ENCODE measurements at regions not wholly inside any gene's neighbourhood (a gene's known extent, or its start where the extent isn't known, plus 50 kb on each side); places are given as distances from the start of the nearest gene placed in this dataset.

DNA sequence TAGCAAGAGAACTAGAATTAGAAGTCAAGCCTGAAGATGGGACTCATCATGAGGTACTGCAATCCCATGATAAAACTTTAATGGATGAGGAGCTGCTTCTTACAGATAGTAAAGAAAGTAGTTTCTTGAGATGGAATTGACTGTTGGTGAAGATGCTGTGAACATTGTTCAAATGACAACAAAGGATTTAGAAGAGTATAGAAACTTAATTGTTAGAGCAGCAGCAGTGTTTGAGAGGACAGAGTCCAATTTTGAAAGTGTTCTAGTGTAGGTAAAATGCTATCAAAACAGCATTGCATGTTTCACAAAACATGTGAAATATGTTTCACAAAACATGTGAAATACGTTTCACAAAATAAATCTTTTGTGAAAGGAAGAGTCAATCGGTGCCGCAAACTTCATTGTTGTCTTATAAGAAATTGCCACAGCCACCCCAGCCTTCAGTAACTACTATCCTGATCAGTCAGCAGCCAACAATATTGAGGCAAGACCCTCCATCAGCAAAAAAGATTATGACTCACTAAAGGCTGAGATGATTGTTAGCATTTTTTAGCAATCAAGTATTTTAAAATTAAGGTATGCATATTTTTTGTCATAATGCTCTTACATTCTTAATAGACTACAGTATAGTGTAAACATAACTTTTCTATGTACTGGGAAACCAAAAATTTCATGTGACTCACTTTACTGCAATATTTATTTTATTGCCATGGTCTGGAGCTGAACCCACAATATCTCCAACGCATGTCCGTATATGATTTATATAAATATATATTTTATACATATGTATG lies 173.4 kb upstream of the BMP4 start:
- no peak for DNase-seq (ENCODE audit: low read depth)

DNA sequence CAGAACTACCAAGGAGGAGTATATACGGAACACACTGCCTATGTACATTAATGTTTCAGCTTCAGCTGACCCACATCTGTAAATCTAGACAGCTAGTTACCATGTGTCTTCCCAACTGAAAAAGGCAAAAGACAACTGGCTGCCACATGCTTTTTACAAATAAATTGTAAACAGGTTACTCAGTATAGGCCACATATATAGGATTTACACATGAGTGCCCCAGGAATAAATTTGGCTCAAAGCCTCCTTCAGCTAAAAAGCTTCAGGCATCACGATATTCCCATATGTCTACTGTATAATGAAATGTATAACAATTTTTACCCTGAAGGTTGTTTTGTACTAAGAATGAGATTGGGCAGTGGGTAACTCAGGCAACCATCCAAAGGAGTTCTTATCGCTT lies 175.9 kb upstream of the BMP4 start:
- no peak for DNase-seq (ENCODE audit: low read depth)

- DNase-seq (ENCODE audit: low read depth) = no peak
Observed at GRCh38 chr14:54133896-54134295, 177.3 kb upstream of the BMP4 start.

- DNase-seq (ENCODE audit: low read depth) = no peak
Observed at GRCh38 chr14:54135804-54136280, 179.2 kb upstream of the BMP4 start.

GRCh38 chr14:54136894-54137613 lies 180.4 kb upstream of the BMP4 start:
- DNase-seq (ENCODE audit: low read depth) = no peak

DNA sequence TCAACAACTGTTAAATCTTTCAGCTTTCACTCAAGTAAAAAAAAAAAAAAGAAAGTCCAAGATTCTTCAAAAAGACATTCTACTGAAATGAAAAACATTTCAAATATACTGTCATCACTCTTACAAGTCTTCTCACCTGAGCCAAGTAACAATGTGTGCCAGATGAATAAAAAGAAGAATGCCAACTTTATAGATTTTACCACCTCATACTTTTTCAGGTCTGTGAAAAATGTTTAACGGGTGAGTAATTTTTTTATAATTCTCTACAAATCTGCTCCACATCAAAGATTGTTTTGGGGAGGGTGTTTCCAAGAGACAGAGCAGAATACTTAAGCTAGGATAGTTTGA lies 181.0 kb upstream of the BMP4 start:
- DNase-seq (ENCODE audit: low read depth) = no peak

DNA sequence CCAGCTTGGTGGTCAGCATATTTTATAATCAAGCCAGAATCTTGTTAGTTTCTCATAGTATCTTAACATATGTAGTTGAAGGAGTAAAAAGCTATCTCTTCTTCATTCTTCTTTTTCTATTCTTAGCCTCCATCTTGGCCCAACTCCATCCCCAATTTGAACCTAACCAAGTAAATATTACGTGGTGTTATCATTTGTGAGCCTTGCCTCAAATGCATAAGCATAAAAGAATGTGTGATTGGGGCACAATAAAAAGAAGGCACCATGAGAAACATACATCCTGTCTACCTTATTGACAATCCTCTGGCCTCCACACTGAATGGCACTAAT lies 181.4 kb upstream of the BMP4 start:
- DNase-seq (ENCODE audit: low read depth) = no peak

DNA sequence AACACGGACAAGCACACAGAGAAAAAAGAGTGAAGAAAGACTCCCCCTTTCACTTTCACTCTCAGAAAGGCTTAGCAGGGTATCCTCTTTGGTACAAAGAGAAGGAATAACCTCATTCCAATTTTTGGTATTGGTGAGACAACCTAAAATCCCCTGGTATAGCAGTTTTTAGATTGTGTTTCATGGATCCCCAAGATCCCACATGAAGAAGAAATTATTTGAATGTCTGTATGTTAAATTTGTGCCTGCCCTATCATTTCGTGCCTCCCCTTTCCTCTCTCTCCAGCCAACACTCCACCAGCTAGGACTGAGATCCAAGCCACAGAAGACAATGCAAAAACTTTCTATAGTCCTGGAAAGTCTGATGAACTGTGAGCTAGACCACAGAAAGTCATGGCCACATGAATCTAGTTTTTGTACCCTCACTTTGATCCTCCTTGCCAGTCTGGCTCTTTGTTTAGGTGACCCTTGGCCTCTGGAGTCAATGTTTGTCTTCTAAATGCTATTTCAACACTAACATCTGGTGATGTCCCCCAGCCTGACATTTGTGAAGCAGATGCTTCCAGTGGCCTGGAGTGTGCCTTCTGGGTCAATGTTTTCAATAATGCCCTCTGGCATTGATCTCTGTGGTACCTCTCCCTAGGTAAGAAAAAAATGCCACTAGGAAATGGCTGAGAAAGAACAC lies 181.9 kb upstream of the BMP4 start:
- DNase-seq (ENCODE audit: low read depth) = no peak

GRCh38 chr14:54140551-54140950 lies 183.9 kb upstream of the BMP4 start:
- no peak for DNase-seq (ENCODE audit: low read depth)

DNA sequence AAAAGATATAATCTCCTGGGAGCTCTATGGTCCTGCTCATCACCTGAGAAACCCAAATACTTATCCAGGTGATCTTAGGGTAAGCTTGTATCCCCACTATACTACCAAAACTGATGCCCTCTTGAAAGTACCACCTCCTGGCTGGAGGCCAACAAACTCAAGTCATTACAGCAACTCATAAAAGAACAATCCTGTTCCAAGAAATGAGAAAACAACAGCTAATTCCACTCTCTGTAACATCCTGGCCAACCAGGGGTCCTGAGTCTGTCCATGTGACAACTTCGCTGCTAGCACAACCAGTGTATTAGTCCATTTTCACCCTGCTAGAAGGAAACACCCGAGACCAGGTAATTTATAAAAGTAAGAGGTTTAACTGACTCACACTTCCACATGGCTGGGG lies 190.0 kb upstream of the BMP4 start:
- no peak for DNase-seq (ENCODE audit: low read depth)

GRCh38 chr14:54147282-54147681 lies 190.7 kb upstream of the BMP4 start:
- no peak for DNase-seq (ENCODE audit: low read depth)

DNA sequence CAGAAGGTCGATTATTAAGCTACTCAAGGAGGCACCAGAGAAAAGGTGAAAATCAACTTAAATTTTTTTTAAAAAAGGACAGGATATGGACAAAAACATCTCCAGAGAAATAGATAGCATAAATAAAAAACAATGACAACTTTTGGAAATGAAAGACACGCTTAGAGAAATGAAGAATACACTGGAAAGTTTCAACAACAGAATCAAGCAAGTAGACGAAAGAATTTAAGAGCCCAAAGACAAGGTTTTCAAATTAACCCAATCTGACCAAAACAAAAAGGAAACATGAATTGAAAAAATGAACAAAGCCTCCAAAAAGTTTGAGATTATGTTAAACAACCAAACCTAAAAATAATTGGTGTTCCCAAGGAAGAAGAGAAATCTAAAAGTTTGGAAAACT lies 191.1 kb upstream of the BMP4 start:
- DNase-seq (ENCODE audit: low read depth) = no peak

DNA sequence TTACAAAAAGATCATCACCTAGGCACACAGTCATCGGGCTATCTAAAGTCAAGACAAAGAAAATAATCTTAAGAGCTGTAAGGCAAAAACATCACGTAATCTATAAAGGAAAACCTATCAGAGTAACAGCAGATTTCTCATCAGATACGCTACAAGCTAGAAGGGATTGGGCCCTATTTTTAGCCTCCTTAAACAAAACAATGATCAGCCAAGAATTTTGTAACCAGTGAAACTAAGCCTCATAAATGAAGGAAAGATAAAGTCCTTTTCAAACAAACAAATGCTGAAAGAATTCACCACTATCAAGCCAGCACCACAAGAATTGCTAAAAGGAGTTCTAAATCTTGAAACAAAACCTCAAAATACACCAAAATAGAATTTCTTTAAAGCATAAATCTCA lies 191.6 kb upstream of the BMP4 start:
- no peak for DNase-seq (ENCODE audit: low read depth)

GRCh38 chr14:54152351-54152750 lies 195.7 kb upstream of the BMP4 start:
- DNase-seq (ENCODE audit: low read depth) = no peak

DNA sequence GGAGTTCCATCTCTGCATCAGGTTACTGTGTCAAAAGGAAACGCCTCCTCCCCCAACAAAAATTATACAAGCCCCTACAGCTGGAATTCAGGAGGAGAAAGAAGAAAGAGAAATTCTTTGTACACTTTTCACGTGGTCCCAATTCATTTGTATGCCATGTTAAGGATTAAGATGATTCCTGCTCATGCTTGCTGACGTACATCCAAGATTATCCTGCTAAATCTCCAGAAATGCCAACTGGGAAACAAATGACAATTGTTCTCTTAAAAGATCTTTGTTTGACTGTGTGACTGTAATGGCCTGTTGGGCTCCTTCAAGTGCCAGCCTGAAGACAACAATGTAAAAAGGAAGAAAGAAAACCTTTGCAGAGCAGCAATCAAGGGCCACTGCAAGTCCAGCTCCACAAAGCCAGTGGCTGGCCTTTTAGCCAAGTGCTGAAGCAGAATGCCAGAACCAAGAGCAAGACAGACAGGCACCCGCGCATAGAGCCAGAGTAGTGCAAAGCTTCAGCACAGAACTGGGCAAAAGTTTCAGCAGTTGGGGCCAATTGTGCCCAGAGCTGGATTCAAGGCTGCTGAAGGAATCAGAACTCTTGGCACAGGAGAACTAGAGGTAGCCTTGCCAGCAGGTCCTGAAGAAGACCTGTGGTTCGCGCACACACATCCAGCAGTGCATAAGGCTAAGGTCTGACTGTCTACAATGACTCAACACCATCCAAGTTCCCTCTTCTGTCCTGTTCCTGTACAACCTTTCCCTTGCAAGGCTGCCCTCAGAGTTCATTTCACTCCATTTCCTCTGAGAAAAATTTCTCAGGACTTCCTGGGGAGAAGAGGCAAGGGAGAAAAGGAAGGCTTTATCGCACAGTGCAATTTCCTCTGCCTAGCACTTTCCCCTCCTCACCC lies 209.7 kb upstream of the BMP4 start:
- DNase-seq (ENCODE audit: low read depth) = no peak

- DNase-seq (ENCODE audit: low read depth) = no peak
Observed at GRCh38 chr14:54168489-54168888, 211.9 kb upstream of the BMP4 start.

DNA sequence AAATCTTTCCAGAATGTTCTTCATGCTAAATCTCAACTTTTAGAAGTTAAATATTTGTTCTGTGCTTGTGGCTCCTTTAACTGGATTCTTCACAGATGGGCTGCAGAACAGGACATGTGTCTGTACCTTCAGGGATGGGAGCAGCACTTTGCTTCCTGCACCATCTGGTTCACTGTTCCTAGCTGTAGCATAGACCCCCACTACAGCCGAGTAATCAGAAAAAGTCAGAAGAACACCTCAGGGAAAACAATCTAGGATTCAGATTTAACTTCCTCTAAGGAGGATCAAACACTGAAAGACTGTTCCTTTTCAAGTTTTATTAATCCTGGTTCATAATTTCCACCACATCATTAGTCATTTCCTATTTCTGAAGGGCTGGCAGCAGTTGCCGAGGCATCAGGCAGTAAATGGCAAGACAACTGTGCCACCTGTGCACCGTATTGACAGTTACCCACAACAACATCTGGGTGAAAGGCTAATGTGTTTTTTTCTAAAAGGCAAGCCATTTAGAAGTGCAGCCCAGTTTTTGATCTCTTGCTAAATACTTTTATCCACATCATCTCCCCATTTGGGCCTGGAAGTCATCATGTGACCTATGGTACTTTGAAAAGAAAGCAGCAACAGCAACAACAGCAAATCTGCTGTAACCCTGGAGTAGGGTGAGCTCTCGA lies 212.8 kb upstream of the BMP4 start:
- DNase-seq (ENCODE audit: low read depth) = no peak

- no peak for DNase-seq (ENCODE audit: low read depth)
Observed at GRCh38 chr14:54170301-54170700, 213.7 kb upstream of the BMP4 start.

DNA sequence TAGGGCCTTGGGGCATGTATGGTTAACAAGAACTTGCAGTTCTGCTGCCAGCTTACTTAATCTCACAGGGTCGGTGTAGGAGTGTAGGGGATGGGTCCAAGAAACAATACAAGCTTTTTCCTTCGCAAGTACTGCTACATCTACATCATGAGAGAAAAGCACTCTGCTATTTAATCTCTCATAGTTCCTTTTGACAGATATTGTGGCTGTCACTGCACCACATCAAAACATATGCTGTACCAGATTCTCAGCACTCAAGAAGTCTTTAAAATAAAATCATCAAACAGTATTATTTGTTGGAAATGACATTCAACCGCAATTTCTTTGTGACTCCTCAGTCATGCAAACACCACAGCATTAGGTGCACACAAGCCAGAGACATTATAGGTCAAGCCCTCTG lies 215.5 kb upstream of the BMP4 start:
- DNase-seq (ENCODE audit: low read depth) = no peak

DNA sequence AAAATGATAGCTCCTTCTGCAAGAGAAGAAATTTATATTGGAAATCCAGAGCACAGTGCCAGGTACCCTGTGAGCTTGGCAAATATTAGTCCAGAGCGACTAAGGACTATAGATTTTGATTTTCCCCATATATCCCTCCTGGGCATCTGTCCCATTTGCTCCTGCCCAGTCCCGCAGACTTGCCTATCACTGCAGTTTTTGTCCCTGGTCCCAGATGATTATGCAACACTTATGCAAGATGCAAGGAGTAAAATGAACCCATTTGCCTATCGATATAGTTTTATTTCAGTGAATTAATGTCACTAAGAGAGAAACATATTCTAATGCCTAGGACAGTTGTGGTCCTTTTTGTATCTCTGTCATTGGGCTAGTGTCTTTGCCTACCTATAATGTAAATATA lies 215.9 kb upstream of the BMP4 start:
- no peak for DNase-seq (ENCODE audit: low read depth)

GRCh38 chr14:54173802-54174201 lies 217.2 kb upstream of the BMP4 start:
- no peak for DNase-seq (ENCODE audit: low read depth)

- no peak for DNase-seq (ENCODE audit: low read depth)
Observed at GRCh38 chr14:54174457-54174856, 217.8 kb upstream of the BMP4 start.
